ENCODE measurements at regions not wholly inside any gene's neighbourhood (a gene's known extent, or its start where the extent isn't known, plus 50 kb on each side); places are given as distances from the start of the nearest gene placed in this dataset.

GRCh38 chr13:99034333-99035085, 56.6 kb upstream of the DOCK9 start:
- DNase-seq (ENCODE audit: low spot score) (no peak), ATAC-seq (no peak), FAIRE-seq (no peak)
- H2AFZ ChIP-seq (ENCODE audit: low read length) = no peak overlapping the region
- no peaks in the 10 kb centered on the region for H4K20me1 ChIP-seq (ENCODE audit: insufficient read depth, low read length)
- no peaks in the 10 kb centered on the region for H3K36me3 ChIP-seq (replicated peaks in 1 of 2; ENCODE audit: control insufficient read depth in 1 of 2, insufficient read depth in 2 of 2, low read length in 2 of 2)
- no peaks in the 10 kb centered on the region for H3K27me3 ChIP-seq (ENCODE audit: control insufficient read depth in 1 of 2, insufficient read depth in 2 of 2, low read length in 2 of 2)
- no peaks in the 10 kb centered on the region for H3K9me3 ChIP-seq (ENCODE audit: low read length)
- in situ Hi-C loops (cut with HindIII; ENCODE audit: extremely low pct_ligation_motif_present, low pct_unique_long_range_greater_than_20kb) = no loop called here
- H3K4me1 ChIP-seq (ENCODE audit: insufficient read depth, low read length) = no peaks in the 10 kb centered on the region
- H3K27ac ChIP-seq (ENCODE audit: extremely low read length, insufficient read depth, low read length) = no peak overlapping the region
- WGBS (ENCODE audit: low lambda C conversion rate) = 47% methylated on average over 5 of the region's 5 CpGs
- ChIA-PET CTCF (ENCODE audit: low intra/inter-chr PET ratio, low total read pairs) (interaction anchor here (1.3 kb wide), 1 partner anchor 192 kb away, joined by 5 read pairs; no protein-coding TSS in a partner anchor), POLR2A (no interaction called here)
- no peak overlapping the region for H3K9ac ChIP-seq (ENCODE audit: insufficient read depth, low read depth, low read length)
- no peaks in the 10 kb centered on the region for H3K79me2 ChIP-seq (ENCODE audit: insufficient read depth, low read length)
- BruUV-seq (replicated peaks) = no TSS peak
- intact Hi-C loops (cut with micrococcal nuclease; ENCODE audit: unreplicated experiment) = loop anchor here (1.0 kb wide), 1 partner anchor 194 kb away; no protein-coding TSS in a partner anchor
- no peak overlapping the region for H3K4me2 ChIP-seq (ENCODE audit: low read depth, low read length)
- H3K4me3 ChIP-seq (replicated peaks in 1 of 3; ENCODE audit: insufficient read depth in 1 of 3, low read depth in 2 of 3, low read length in 3 of 3) = no peak overlapping the region
- TF ChIP-seq KDM1A (CRISPR knock-in tag; IDR thresholded peaks at IDR 0.05) (no peak), ZBTB49 (CRISPR knock-in tag; IDR thresholded peaks at IDR 0.05; ENCODE audit: borderline replicate concordance) (no peak), KAT8 (CRISPR knock-in tag; IDR thresholded peaks at IDR 0.05) (no peak), KLF13 (CRISPR knock-in tag; IDR thresholded peaks at IDR 0.05) (no peak), BRCA1 (CRISPR knock-in tag; IDR thresholded peaks at IDR 0.05) (no peak), ZNF280B (CRISPR knock-in tag; IDR thresholded peaks at IDR 0.05; ENCODE audit: borderline replicate concordance) (no peak), SETDB1 (CRISPR knock-in tag; IDR thresholded peaks at IDR 0.05; ENCODE audit: borderline replicate concordance) (no peak), SKIL (CRISPR knock-in tag; IDR thresholded peaks at IDR 0.05; ENCODE audit: borderline replicate concordance) (no peak), HOXD1 (CRISPR knock-in tag; IDR thresholded peaks at IDR 0.05) (no peak), TFE3 (CRISPR knock-in tag; IDR thresholded peaks at IDR 0.05) (no peak), ZNF776 (CRISPR knock-in tag; IDR thresholded peaks at IDR 0.05) (no peak), KMT2B (CRISPR knock-in tag; IDR thresholded peaks at IDR 0.05) (no peak), ZNF720 (CRISPR knock-in tag; IDR thresholded peaks at IDR 0.05) (no peak)

Data from HepG2 (cell line).